H1 (cell line): ENCODE measurements at regions not wholly inside any gene's neighbourhood (a gene's known extent, or its start where the extent isn't known, plus 50 kb on each side); places are given as distances from the start of the nearest gene placed in this dataset.

Source experiments
- CTCF ChIA-PET: fragments of 300-600 bp; sonication (Branson Sonifier 250); formaldehyde crosslinking; loops from one replicate; lab custom pipeline; 2021; ENCODE audit not compliant: partially characterized antibody; lab: Charles Lee
- POLR2A ChIA-PET: fragments of 300-600 bp; sonication (Branson Sonifier 250); formaldehyde crosslinking; loops from one replicate; lab custom pipeline; 2021; ENCODE audit warnings: inconsistent platforms; ENCODE audit not compliant: partially characterized antibody; lab: Charles Lee
- DNase-seq, 2 experiments: peaks; one replicate each; pipeline versions ENCODE4 v3.0.0 to v3.0.0-alpha.2; 2010 to 2022; ENCODE audit warnings: low spot score in 2 of 2, low read depth in 1 of 2, mixed read lengths in 1 of 2
- FAIRE-seq: peaks from 2 replicates; lab custom pipeline; 2011; peaks lifted over from hg19 to GRCh38; lab: Jason Lieb, UNC
- H2AFZ ChIP-seq: 2 replicates; pipeline ENCODE4 v1.8.1; 2012; ENCODE audit warnings: low read length, inconsistent platforms
- H2AK5ac ChIP-seq: 2 replicates; pipeline ENCODE4 v1.6.1; 2013; ENCODE audit warnings: low read depth, low read length
- H2BK120ac ChIP-seq: replicated peaks from 2 replicates; pipeline ENCODE3; 2013; ENCODE audit warnings: low read depth, low read length, inconsistent platforms
- H2BK12ac ChIP-seq: 2 replicates; pipeline ENCODE4 v1.6.1; 2013; ENCODE audit warnings: low read depth, low read length
- H2BK15ac ChIP-seq: 2 replicates; pipeline ENCODE4 v1.6.1; 2013; ENCODE audit warnings: low read length
- H2BK20ac ChIP-seq: 2 replicates; pipeline ENCODE4 v1.6.1; 2013; ENCODE audit warnings: low read length
- H2BK5ac ChIP-seq: 2 replicates; pipeline ENCODE4 v1.6.1; 2013; ENCODE audit warnings: low read depth, low read length
- H3K14ac ChIP-seq: 2 replicates; pipeline ENCODE4 v1.6.1; 2013; ENCODE audit warnings: inconsistent platforms; ENCODE audit not compliant: insufficient read length
- H3K18ac ChIP-seq: 2 replicates; pipeline ENCODE4 v1.6.1; 2013; ENCODE audit warnings: low read length; ENCODE audit errors: extremely low read depth
- H3K23ac ChIP-seq: 2 replicates; pipeline ENCODE4 v1.6.1; 2013; ENCODE audit warnings: inconsistent platforms; ENCODE audit not compliant: insufficient read length
- H3K23me2 ChIP-seq: 2 replicates; pipeline ENCODE4 v1.6.1; 2013; ENCODE audit warnings: low read depth, low read length
- H3K27ac ChIP-seq: 2 replicates; pipeline ENCODE4 v1.6.1; 2011; ENCODE audit warnings: low read depth, low read length, inconsistent platforms
- H3K27me3 ChIP-seq, 4 experiments: replicated peaks in 1 of 4; 1 replicate in 1 of 4; 2 replicates in 3 of 4; pipeline versions ENCODE4 v1.6.1 to v1.8.1; 2011 to 2013; ENCODE audit warnings: low read length in 3 of 4, mild to moderate bottlenecking in 3 of 4, inconsistent platforms in 2 of 4, mixed read lengths in 2 of 4, moderate library complexity in 1 of 4; ENCODE audit not compliant: control insufficient read depth in 3 of 4, insufficient read depth in 3 of 4; ENCODE audit errors: extremely low read depth in 1 of 4
- H3K36me3 ChIP-seq, 4 experiments: 2 replicates each; pipeline versions ENCODE4 v1.6.1 to v1.8.1; 2011 to 2013; ENCODE audit warnings: mild to moderate bottlenecking in 4 of 4, low read length in 3 of 4, moderate library complexity in 2 of 4, control low read depth in 1 of 4, inconsistent platforms in 1 of 4; ENCODE audit not compliant: insufficient read depth in 4 of 4, control insufficient read depth in 2 of 4
- H3K4ac ChIP-seq: replicated peaks from 2 replicates; pipeline ENCODE3; 2013; ENCODE audit warnings: low read length, low read depth, mixed read lengths, inconsistent platforms; ENCODE audit not compliant: insufficient read length
- H3K4me1 ChIP-seq, 4 experiments: replicated peaks in 1 of 4; 1 replicate in 1 of 4; 2 replicates in 3 of 4; pipeline versions ENCODE4 v1.6.1 to v1.8.1; 2011 to 2013; ENCODE audit warnings: low read length in 3 of 4, inconsistent platforms in 2 of 4, mixed read lengths in 1 of 4; ENCODE audit not compliant: insufficient read depth in 4 of 4, control insufficient read depth in 3 of 4
- H3K4me2 ChIP-seq, 2 experiments: 2 replicates each; pipeline versions ENCODE4 v1.6.1 to v1.8.1; 2011 to 2013; ENCODE audit warnings: low read depth in 2 of 2, low read length in 2 of 2, control low read depth in 1 of 2, inconsistent platforms in 1 of 2, mild to moderate bottlenecking in 1 of 2; ENCODE audit not compliant: insufficient read depth in 1 of 2
- H3K4me3 ChIP-seq, 4 experiments: fragments of 200-600, 300-600 bp in 1 of 4; sonication (generic), shearing (Covaris generic), sonication (Bioruptor Twin) in 1 of 4; 2 replicates each; pipeline versions ENCODE4 v1.5.1 to v1.8.1; 2011 to 2016; ENCODE audit warnings: low read length in 4 of 4, low read depth in 3 of 4, control low read depth in 2 of 4, inconsistent platforms in 2 of 4, mild to moderate bottlenecking in 2 of 4, mixed read lengths in 1 of 4, moderate library complexity in 1 of 4; ENCODE audit not compliant: insufficient read depth in 2 of 4; ENCODE audit errors: extremely low read depth in 1 of 4
- H3K56ac ChIP-seq: replicated peaks from 2 replicates; pipeline ENCODE3; 2013; ENCODE audit warnings: low read depth, mild to moderate bottlenecking, mixed read lengths, low read length, inconsistent platforms; ENCODE audit not compliant: insufficient read length
- H3K79me1 ChIP-seq: 2 replicates; pipeline ENCODE4 v1.6.1; 2013; ENCODE audit warnings: low read depth, low read length, control low read depth
- H3K79me2 ChIP-seq, 2 experiments: 2 replicates each; pipeline versions ENCODE4 v1.6.1 to v1.8.1; 2012 to 2013; ENCODE audit warnings: low read length in 2 of 2, mild to moderate bottlenecking in 2 of 2, inconsistent platforms in 1 of 2; ENCODE audit not compliant: insufficient read depth in 2 of 2, control insufficient read depth in 1 of 2
- H3K9ac ChIP-seq, 4 experiments: replicated peaks in 1 of 4; 1 replicate in 1 of 4; 2 replicates in 3 of 4; pipeline versions ENCODE4 v1.6.1 to v1.8.1; 2011 to 2013; ENCODE audit warnings: low read depth in 3 of 4, low read length in 3 of 4, control low read depth in 2 of 4, mild to moderate bottlenecking in 2 of 4, moderate library complexity in 2 of 4, inconsistent platforms in 1 of 4; ENCODE audit errors: extremely low read depth in 1 of 4
- H3K9me3 ChIP-seq, 2 experiments: 2 replicates each; pipeline versions ENCODE4 v1.6.1 to v1.8.1; 2012 to 2013; ENCODE audit warnings: mild to moderate bottlenecking in 2 of 2, moderate library complexity in 2 of 2, control low read depth in 1 of 2, inconsistent platforms in 1 of 2, low read depth in 1 of 2, low read length in 1 of 2, mixed read lengths in 1 of 2; ENCODE audit not compliant: insufficient read depth in 2 of 2
- H4K20me1 ChIP-seq, 2 experiments: replicated peaks in 1 of 2; 2 replicates each; pipeline versions ENCODE3 to v1.8.1; 2011 to 2013; ENCODE audit warnings: inconsistent platforms in 2 of 2, low read length in 2 of 2, mild to moderate bottlenecking in 1 of 2; ENCODE audit not compliant: insufficient read depth in 2 of 2, control insufficient read depth in 1 of 2
- H4K5ac ChIP-seq: 2 replicates; pipeline ENCODE4 v1.6.1; 2013; ENCODE audit warnings: low read length, low read depth, mixed read lengths, inconsistent platforms; ENCODE audit not compliant: insufficient read length
- H4K8ac ChIP-seq: 2 replicates; pipeline ENCODE4 v1.8.0; 2013; ENCODE audit warnings: mild to moderate bottlenecking, moderate library complexity, low read length, inconsistent platforms; ENCODE audit not compliant: insufficient read depth; ENCODE audit errors: extremely low read depth
- H4K91ac ChIP-seq: replicated peaks from 2 replicates; pipeline ENCODE3; 2013; ENCODE audit warnings: low read length, mixed read lengths, inconsistent platforms; ENCODE audit not compliant: insufficient read length
- BACH1 ChIP-seq: IDR thresholded peaks from 2 replicates; pipeline ENCODE4 v1.6.1; 2012; ENCODE audit warnings: low read length, improper control_type of control experiment
- CHD1 ChIP-seq: IDR thresholded peaks from 2 replicates; pipeline ENCODE4 v1.6.1; 2012; ENCODE audit warnings: low read depth, low read length, improper control_type of control experiment
- GABPA ChIP-seq: IDR thresholded peaks from 2 replicates; pipeline ENCODE4 v1.6.1; 2011; ENCODE audit warnings: mild to moderate bottlenecking, low read length, moderate library complexity, borderline replicate concordance; ENCODE audit not compliant: insufficient read depth
- HDAC6 ChIP-seq: IDR thresholded peaks from one replicate; pipeline ENCODE4 v1.7.1; 2012; ENCODE audit warnings: low read depth, mild to moderate bottlenecking, inconsistent platforms, low read length, moderate library complexity
- NANOG ChIP-seq: IDR thresholded peaks from 2 replicates; pipeline ENCODE4 v1.6.1; 2011; ENCODE audit warnings: low read length, low read depth, mild to moderate bottlenecking, inconsistent platforms; ENCODE audit not compliant: insufficient read depth, poor library complexity, severe bottlenecking
- RFX5 ChIP-seq: IDR thresholded peaks from 2 replicates; pipeline ENCODE4 v1.6.1; 2011; ENCODE audit warnings: low read depth, low read length, improper control_type of control experiment, borderline replicate concordance
- RNF2 ChIP-seq: fragments of 200-900, 300-1000 bp; sonication (generic); IDR thresholded peaks from 2 replicates; pipeline ENCODE4 v1.7.1; 2016; ENCODE audit warnings: borderline replicate concordance, low read depth, mild to moderate bottlenecking, antibody characterized with exemption, low read length; ENCODE audit not compliant: poor library complexity, severe bottlenecking; ENCODE audit errors: missing control alignments
- SP1 ChIP-seq: IDR thresholded peaks from 2 replicates; pipeline ENCODE4 v1.6.1; 2011; ENCODE audit warnings: low read depth, low read length
- YY1 ChIP-seq: IDR thresholded peaks from 2 replicates; pipeline ENCODE4 v1.6.1; 2011; ENCODE audit warnings: low read depth, mild to moderate bottlenecking, low read length
- WGBS, 2 experiments: shearing (Covaris generic) in 1 of 2; methylation state at CpG; one replicate each; pipeline versions ENCODE4 v1.1.6 to v1.1.7; 2013 to 2015; ENCODE audit warnings: low lambda C conversion rate in 2 of 2, mixed read lengths in 2 of 2, inconsistent platforms in 1 of 2, low coverage in 1 of 2, missing lambda C conversion rate in 1 of 2; ENCODE audit not compliant: insufficient replicate concordance in 2 of 2, insufficient coverage in 1 of 2, insufficient read length in 1 of 2; ENCODE audit errors: extremely low coverage in 1 of 2, missing lambda C conversion rate in 1 of 2; 5-methylcytosine and 5-hydroxymethylcytosine counted together

DNA sequence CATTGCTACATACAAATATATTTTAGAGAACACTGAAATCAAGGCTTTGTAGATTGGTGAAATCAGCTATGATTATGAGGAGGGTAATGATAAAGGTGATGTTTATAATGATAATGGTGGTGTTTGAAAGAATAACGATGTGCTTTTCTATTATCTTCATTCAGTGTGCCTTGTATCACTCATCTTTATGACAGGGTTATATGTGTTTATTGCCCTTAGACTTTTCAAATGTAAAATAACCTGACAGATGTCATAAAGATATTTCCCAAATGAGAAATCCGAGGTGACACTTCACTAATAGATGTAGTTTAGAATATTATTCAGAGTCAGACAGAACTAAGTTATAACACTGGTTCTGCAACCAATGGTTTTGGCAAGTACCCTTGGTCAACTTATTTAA is 323.0 kb upstream of the SPANXN4 start:
- Histone ChIP-seq H2AK5ac (no peak overlapping the region), H4K91ac (no peak overlapping the region), H2BK5ac (no peak overlapping the region), H3K27me3 (no peaks in the 10 kb centered on the region), H2AFZ (no peak overlapping the region), H3K4me2 (no peak overlapping the region), H3K79me1 (no peaks in the 10 kb centered on the region), H2BK12ac (no peak overlapping the region), H4K8ac (no peak overlapping the region), H3K18ac (no peak overlapping the region), H2BK20ac (no peak overlapping the region), H3K36me3 (no peaks in the 10 kb centered on the region), H3K4me3 (no peak overlapping the region), H3K23me2 (no peaks in the 10 kb centered on the region), H3K14ac (no peak overlapping the region), H3K9ac (no peak overlapping the region), H2BK15ac (no peak overlapping the region), H2BK120ac (no peak overlapping the region), H3K56ac (no peak overlapping the region), H3K79me2 (no peaks in the 10 kb centered on the region), H3K27ac (no peak overlapping the region), H4K20me1 (no peaks in the 10 kb centered on the region), H4K5ac (no peak overlapping the region), H3K9me3 (no peaks in the 10 kb centered on the region), H3K23ac (no peak overlapping the region), H3K4me1 (no peaks in the 10 kb centered on the region), H3K4ac (no peak overlapping the region)
- 89% methylated on average over 2 of the region's 2 CpGs; no CpG with 5 or more reads in 1 of the 2 experiments for WGBS, 2 experiments
- no peak for FAIRE-seq
- POLR2A ChIA-PET, result no interaction called here
- CTCF ChIA-PET, result interaction anchor here (0.6 kb wide), 1 partner anchor 19 kb away, joined by 3 read pairs; no protein-coding TSS in a partner anchor
- no peak for DNase-seq
- TF ChIP-seq RFX5 (no peak), RNF2 (no peak), GABPA (no peak), CHD1 (no peak), SP1 (no peak), NANOG (no peak), HDAC6 (no peak), YY1 (no peak), BACH1 (no peak)
